BE2C (cell line): ENCODE measurements at regions not wholly inside any gene's neighbourhood (a gene's known extent, or its start where the extent isn't known, plus 50 kb on each side); places are given as distances from the start of the nearest gene placed in this dataset.
A peak's percentile ranks its signal among the peaks of the same experiment; 100 is the strongest.

Source experiments
- DNase-seq: peaks from one replicate; pipeline ENCODE4 v3.0.0-alpha.2; 2020
- H3K27me3 ChIP-seq: fragments of 250-450 bp; sonication (Bioruptor Pico); 2 replicates; pipeline ENCODE4 v1.5.1; 2020; ENCODE audit warnings: mild to moderate bottlenecking
- H3K36me3 ChIP-seq: fragments of 250-450 bp; sonication (Bioruptor Pico); 2 replicates; pipeline ENCODE4 v1.5.1; 2020; ENCODE audit warnings: mild to moderate bottlenecking
- H3K4me1 ChIP-seq: fragments of 250-450 bp; sonication (Bioruptor Pico); 2 replicates; pipeline ENCODE4 v1.5.1; 2020
- H3K4me3 ChIP-seq: 2 replicates; pipeline ENCODE4 v1.5.1; 2011; ENCODE audit warnings: low read depth, low read length
- H3K9me3 ChIP-seq: fragments of 250-450 bp; sonication (Bioruptor Pico); 2 replicates; pipeline ENCODE4 v1.5.1; 2020
- TF ChIP-seq, protein P1 (sequence below): IDR thresholded peaks from 2 replicates; pipeline ENCODE4 v1.5.1; 2012; ENCODE audit warnings: mild to moderate bottlenecking, low read depth, low read length

DNA sequence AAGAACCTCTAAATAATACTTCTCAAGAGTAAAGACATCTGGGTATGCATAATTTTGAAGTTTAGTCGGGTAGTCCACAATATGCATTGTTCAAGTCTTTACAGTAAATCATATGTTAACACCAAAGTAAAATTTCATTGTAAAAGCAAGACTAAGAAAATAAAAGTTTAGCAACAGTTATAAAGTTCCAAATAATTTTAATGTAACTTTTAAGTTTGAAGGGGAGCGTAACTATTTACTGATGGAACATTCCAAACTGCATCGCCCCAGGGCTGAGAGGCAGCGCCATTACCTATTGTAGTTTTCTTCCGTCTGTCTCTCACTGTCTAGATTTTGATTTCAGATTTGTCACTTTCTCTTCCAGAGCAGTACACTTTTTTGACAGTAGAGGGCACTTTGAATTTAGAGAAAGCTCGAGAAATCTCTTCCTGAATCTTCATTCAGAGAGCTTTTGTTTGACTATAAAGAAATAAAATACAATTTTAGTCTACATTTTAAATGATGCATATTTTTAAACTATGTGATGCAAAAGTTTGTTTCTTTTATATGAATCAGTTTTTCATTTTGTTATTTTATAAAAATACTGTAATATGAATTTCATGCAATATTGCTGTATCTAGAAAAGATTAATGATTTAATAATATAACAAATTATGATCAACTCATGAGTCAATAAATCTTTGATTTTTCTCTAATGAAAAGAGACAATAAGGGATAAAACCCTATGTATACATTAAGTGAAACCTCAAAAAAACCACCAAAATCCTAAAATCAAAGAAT, 389.8 kb downstream of the FIGN start:
- no peak overlapping the region for H3K4me3 ChIP-seq

DNA sequence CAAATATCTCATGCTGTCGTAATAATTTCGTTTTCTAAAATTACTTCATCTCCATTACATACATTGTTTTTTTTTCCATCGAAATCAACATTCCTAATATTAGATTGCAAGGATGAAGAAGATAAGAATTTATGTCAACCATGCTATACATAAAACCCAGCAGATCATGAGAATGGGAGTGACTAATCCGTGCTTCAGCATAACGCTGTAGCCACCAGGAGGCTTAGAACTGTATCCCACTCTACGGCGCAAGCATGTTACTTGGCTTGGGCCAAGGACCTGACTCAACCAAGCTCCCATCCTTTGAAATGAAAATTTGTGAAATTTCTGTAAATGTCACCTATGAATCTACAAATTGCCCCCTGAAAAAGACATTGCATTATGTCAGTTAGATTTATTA, 392.5 kb downstream of the FIGN start:
- H3K36me3 ChIP-seq, result no peaks in the 10 kb centered on the region

More for the DNA sequence above, 389.8 kb downstream of the FIGN start:
- no peak for DNase-seq
- H3K27me3 ChIP-seq, result no peaks in the 10 kb centered on the region
- H3K9me3 ChIP-seq, result no peaks in the 10 kb centered on the region
- TF ChIP-seq, protein P1, sequence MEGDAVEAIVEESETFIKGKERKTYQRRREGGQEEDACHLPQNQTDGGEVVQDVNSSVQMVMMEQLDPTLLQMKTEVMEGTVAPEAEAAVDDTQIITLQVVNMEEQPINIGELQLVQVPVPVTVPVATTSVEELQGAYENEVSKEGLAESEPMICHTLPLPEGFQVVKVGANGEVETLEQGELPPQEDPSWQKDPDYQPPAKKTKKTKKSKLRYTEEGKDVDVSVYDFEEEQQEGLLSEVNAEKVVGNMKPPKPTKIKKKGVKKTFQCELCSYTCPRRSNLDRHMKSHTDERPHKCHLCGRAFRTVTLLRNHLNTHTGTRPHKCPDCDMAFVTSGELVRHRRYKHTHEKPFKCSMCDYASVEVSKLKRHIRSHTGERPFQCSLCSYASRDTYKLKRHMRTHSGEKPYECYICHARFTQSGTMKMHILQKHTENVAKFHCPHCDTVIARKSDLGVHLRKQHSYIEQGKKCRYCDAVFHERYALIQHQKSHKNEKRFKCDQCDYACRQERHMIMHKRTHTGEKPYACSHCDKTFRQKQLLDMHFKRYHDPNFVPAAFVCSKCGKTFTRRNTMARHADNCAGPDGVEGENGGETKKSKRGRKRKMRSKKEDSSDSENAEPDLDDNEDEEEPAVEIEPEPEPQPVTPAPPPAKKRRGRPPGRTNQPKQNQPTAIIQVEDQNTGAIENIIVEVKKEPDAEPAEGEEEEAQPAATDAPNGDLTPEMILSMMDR, result peak; percentile 60
- no peaks in the 10 kb centered on the region for H3K36me3 ChIP-seq
- no peaks in the 10 kb centered on the region for H3K4me1 ChIP-seq

DNA sequence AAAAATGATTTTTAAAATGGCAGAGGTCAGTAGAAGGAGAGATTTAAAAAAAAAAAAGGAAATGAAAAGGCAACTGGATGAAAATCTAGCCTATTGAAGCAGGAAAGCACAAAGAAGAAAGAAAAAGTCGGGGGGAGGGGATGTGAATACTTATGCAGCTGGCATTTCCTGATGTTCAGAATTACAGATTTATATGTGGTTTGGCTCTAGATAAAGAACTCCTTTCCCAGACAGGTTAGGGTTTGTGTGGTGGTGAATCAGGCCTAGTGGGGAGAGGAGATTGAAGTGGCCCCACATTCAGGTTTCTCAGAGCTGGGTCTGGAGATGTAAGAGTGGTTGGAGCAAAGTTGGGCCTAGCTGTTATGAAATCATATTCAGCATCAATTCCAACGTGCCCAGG, 394.4 kb downstream of the FIGN start:
- H3K4me1 ChIP-seq, result no peaks in the 10 kb centered on the region
- DNase-seq, result no peak
- TF ChIP-seq, protein P1, result no peak

More for the DNA sequence above, 392.5 kb downstream of the FIGN start:
- no peaks in the 10 kb centered on the region for H3K9me3 ChIP-seq
- no peaks in the 10 kb centered on the region for H3K4me1 ChIP-seq
- no peak overlapping the region for H3K4me3 ChIP-seq
- TF ChIP-seq, protein P1, result peak; percentile 16; the same call in 1 of the 2 replicates
- no peaks in the 10 kb centered on the region for H3K27me3 ChIP-seq
- no peak for DNase-seq

DNA sequence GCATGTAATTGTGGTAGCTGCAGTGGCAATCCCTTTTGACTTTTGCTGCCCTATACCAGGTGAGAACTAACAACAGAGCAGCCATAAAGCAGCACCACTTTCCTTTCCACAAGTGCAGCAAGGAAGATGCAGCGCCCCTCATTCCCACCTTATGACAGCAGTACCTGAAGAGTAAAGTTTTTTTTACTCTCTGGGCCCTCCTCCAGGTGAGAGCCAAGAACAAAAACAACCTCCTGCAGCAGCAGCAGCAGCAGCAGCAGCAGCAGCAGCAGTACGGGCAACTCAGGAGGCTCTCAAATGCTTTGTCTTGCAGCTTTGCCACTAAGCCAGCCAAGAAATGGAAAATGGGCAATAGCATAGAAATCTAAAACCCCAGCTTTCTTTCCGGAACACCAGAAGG, 397.5 kb downstream of the FIGN start:
- no peak for DNase-seq
- no peaks in the 10 kb centered on the region for H3K27me3 ChIP-seq

More for the DNA sequence above, 394.4 kb downstream of the FIGN start:
- Histone ChIP-seq H3K36me3 (no peaks in the 10 kb centered on the region), H3K4me3 (no peak overlapping the region), H3K27me3 (no peaks in the 10 kb centered on the region), H3K9me3 (no peaks in the 10 kb centered on the region)

DNA sequence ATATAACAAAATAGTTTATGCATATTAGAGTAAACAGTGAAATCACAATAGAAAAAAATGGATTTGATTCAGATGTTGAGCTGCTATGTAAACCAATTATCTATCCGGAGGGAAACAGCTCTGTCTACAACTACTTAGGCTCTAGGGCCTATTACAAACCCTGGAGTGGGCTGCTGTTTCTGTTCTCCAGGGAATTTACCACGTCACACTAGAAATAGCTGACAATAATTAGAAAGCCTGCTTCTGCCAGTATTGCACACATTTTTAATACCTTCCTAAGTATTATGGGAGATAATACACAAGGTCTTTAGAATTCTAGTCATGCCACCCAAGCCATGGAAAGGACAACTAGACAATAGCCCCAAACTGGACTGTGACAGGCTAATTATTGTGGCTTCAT, 411.1 kb downstream of the FIGN start:
- Histone ChIP-seq H3K9me3 (no peaks in the 10 kb centered on the region), H3K4me1 (no peaks in the 10 kb centered on the region), H3K27me3 (no peaks in the 10 kb centered on the region), H3K36me3 (no peaks in the 10 kb centered on the region), H3K4me3 (no peak overlapping the region)
- TF ChIP-seq, protein P1, result no peak
- DNase-seq, result no peak

More for the DNA sequence above, 397.5 kb downstream of the FIGN start:
- TF ChIP-seq, protein P1, result no peak
- no peaks in the 10 kb centered on the region for H3K4me1 ChIP-seq
- H3K9me3 ChIP-seq, result no peaks in the 10 kb centered on the region
- H3K36me3 ChIP-seq, result no peaks in the 10 kb centered on the region
- H3K4me3 ChIP-seq, result no peak overlapping the region

DNA sequence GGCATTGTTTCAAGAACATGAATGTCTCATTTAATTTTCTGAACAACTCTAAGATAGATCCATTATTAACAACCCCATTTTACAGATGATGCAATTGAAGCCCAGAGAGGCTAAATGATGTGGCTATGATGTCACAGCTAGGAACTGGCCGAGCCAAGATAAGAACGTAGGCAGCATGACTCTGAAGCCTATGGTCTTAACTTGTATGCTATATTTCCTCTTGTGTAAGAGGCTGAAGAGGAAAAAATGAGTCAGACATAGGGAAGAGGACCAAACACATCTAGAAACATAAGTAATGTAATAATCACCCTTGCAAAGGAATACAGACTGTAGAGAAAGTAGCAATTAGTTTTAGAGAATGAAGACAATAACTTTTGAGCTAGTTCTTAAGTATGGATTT, 416.8 kb downstream of the FIGN start:
- H3K36me3 ChIP-seq, result no peaks in the 10 kb centered on the region
- H3K9me3 ChIP-seq, result no peaks in the 10 kb centered on the region
- TF ChIP-seq, protein P1, result no peak
- no peaks in the 10 kb centered on the region for H3K4me1 ChIP-seq
- DNase-seq, result no peak
- H3K27me3 ChIP-seq, result no peaks in the 10 kb centered on the region
- H3K4me3 ChIP-seq, result no peak overlapping the region
